GM19455 (cell line): ENCODE measurements at regions not wholly inside any gene's neighbourhood (a gene's known extent, or its start where the extent isn't known, plus 50 kb on each side); places are given as distances from the start of the nearest gene placed in this dataset.
"Not testable (repeated sequence)": the region's sequence is repeated elsewhere in the genome, so short reads cannot be mapped to it uniquely, and the experiment has no call there.

ENCODE experiments used
- ATAC-seq: cut with Tn5 transposase; IDR thresholded peaks from one replicate; pipeline ENCODE4 v1.9.1; 2021; ENCODE audit not compliant: unreplicated experiment

- no peak for ATAC-seq
Observed at GRCh38 chr12:128033473-128033872, 233.5 kb upstream of the TMEM132C start.

DNA sequence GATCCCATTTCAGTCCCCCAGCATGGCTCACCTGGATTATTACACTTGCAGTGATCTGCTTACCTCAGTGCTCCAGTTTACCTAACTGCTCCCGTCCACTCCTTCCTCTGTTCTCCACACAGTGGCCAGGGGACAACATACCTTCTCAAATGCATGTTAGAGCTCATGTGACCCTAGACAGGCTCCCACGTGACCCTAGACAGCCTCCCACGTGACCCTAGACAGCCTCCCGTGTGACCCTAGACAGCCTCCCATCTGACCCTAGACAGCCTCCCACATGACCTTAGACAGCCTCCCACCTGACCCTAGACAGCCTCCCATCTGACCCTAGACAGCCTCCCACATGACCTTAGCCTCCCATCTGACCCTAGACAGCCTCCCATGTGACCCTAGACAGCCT, 226.0 kb upstream of the TMEM132C start:
- ATAC-seq = no peak

GRCh38 chr12:128042283-128042682, 224.7 kb upstream of the TMEM132C start:
- ATAC-seq = not testable (repeated sequence)

GRCh38 chr12:128042825-128043224, 224.1 kb upstream of the TMEM132C start:
- ATAC-seq = no peak

DNA sequence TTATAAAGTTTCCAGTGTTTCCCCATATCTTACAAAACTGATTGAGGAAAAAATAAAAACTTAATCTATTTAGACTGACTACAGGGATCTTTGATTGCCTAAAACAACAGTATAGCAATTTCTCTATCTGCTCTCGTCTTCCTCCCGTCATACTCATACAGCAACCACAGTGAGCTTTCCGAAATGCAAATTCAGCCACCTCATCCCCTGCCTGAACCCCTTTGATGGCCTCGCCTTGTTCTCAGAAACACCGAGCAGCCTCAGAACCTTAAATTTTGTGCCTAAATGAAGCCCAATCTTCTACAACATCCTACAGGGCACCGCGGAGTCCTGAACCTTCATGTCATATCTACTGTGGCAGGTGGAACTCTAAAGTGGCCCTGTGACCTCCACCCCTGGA, 223.7 kb upstream of the TMEM132C start:
- ATAC-seq = no peak

- no peak for ATAC-seq
Observed at GRCh38 chr12:128047266-128048060, 219.5 kb upstream of the TMEM132C start.

DNA sequence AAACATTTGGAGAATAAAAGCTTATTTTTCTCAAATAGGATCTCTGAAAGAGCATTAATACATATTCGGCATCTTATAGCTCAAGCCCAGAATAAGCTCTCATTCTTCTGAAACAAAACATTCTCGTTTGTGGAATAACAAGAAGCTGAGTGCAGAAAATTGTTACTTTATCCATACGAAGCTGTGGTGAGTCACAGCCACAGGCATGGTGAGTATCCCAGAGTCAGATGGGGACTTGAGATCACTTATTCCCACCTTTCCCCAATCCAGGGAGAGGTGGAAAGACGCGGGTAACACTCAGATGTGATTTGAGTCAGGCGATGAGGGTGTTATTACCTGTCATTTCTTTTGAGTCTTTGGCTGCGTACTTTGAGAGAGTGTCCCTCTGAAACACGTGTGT, 214.6 kb upstream of the TMEM132C start:
- no peak for ATAC-seq

- ATAC-seq = no peak
Observed at GRCh38 chr12:128052777-128053176, 214.2 kb upstream of the TMEM132C start.

DNA sequence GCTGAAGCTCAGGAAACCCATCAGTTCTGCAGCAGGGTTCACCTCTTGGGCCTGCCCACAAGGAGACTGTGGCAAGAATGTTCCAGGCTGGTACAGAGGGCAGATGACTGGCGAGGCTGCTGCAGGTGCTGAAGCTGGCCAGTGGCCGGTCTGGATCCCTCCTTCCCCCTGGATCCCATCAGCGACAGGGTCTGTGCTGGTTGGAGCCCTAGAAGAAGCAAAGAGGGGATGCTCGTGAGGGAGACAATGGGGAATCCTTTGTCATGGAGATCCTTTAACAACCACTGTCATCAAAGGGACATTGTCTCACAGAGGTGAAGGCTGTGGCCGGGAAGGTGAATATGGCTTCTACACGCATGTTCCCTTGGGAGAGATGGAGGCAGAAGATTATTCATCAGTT, 211.4 kb upstream of the TMEM132C start:
- ATAC-seq = no peak

GRCh38 chr12:128056136-128056801, 210.7 kb upstream of the TMEM132C start:
- no peak for ATAC-seq

- no peak for ATAC-seq
Observed at GRCh38 chr12:128057586-128057985, 209.4 kb upstream of the TMEM132C start.

- ATAC-seq = no peak
Observed at GRCh38 chr12:128059621-128060370, 207.2 kb upstream of the TMEM132C start.

GRCh38 chr12:128068211-128068610, 198.8 kb upstream of the TMEM132C start:
- no peak for ATAC-seq

GRCh38 chr12:128069359-128069997, 197.5 kb upstream of the TMEM132C start:
- no peak for ATAC-seq

- ATAC-seq = no peak
Observed at GRCh38 chr12:128073937-128074336, 193.0 kb upstream of the TMEM132C start.

DNA sequence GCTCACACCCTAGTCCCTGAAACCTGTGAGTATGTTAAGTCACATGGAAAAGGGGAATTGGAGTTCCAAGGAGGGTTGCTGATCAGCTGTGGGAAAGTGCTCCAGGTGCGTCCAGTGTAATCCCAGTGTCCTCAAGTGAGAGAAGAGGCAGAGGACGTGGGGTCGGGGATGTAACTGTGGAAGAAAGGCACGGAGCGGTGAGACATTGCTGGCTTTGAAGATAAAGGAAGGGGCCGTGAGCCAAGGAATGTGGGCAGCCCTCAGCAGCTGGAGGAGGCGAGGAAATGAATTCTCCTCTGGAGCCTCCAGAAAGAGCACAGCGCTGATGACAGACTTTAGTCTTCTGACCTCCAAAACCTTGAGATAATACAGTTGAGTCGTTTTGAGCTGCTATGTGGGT, 191.6 kb upstream of the TMEM132C start:
- no peak for ATAC-seq

GRCh38 chr12:128076188-128076587, 190.8 kb upstream of the TMEM132C start:
- ATAC-seq = no peak

- no peak for ATAC-seq
Observed at GRCh38 chr12:128077211-128077916, 189.6 kb upstream of the TMEM132C start.

GRCh38 chr12:128077917-128078298, 189.1 kb upstream of the TMEM132C start:
- ATAC-seq = no peak

GRCh38 chr12:128078301-128078971, 188.5 kb upstream of the TMEM132C start:
- ATAC-seq = no peak
